NCI-H2171 (cell line): ENCODE measurements at regions not wholly inside any gene's neighbourhood (a gene's known extent, or its start where the extent isn't known, plus 50 kb on each side); places are given as distances from the start of the nearest gene placed in this dataset.

ENCODE experiments used
- DNase-seq: peaks from one replicate; lab custom pipeline; 2025; lab: John Stamatoyannopoulos, UW

DNA sequence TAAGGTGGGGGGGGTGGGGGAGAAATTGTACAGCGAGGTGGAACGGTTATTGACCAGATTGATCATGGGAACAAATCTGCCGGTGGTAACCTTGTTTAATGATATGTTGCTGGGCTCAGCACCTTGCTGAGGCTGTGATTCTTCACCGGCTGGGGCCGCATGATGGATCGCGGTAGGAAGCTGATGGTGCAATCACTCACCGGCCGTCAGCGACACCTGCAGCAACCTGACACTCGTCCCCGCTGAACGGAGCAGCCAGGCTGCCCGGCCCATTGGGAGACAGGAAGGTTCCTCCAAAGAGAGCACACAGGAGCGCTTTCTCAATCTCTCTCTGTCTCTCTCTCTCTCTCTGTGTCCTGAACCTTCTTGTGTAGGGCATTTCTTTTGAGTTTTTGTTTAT lies 128.5 kb upstream of the RRP15 start:
- peak; percentile 54 for DNase-seq

DNA sequence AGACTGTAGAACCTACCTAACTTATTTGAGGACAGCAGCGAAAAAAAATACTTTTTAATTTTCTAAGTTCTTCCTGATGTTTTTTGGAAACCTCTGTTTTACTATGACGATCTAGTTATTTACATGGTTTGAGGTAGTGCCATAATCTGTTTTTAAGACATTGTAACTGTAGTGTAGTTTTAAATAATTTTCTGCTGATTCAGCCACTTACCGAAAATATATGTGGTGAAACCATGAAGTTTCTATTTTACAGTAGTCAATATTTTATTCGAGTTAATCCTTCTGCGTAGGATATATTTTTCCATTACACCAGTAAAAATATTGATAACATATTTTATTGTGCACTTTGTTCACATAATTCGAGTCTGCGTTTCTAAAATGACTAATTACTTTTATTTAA lies 121.7 kb upstream of the RRP15 start:
- DNase-seq: no peak

DNA sequence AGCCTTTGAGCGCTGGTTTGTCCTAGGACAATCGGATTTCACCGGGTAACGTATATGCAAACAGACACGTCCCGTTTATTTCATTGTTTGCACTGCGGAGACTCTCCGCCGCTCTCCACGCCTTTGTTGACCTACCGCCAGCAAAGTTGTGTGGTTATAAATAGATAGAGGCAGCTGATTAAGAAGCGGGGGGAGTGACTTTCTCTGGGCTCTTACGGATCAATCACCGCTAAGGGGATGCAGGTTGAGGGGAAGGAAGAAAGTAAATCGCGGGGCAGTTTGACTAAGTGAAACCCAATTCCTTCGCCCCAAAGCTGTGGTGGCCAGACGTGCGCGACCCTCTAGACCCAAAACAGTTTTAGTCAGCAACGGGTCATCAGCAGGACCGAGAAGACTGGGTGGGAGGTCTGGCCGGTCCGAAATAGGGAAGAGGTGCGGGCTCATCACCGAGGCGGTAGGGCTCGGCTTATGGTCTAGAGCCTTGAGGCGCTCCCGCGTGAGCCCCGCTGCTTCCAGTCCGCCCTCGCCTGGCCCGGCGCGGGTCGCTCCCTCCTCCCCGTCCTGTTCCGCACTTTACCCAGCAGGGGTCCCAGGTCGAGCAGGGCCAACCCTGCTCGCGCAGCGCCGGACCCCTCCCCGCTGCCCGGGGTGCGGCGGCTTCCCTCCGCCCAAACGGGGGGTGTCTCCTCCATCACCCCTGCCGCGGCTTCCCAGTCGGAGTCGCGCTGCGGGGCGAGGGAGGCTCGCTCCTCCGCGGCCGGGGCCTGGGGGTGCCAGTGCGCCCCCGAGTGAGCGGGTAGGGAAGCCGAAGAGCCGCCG lies 120.8 kb upstream of the RRP15 start:
- DNase-seq: peak; percentile 78

DNA sequence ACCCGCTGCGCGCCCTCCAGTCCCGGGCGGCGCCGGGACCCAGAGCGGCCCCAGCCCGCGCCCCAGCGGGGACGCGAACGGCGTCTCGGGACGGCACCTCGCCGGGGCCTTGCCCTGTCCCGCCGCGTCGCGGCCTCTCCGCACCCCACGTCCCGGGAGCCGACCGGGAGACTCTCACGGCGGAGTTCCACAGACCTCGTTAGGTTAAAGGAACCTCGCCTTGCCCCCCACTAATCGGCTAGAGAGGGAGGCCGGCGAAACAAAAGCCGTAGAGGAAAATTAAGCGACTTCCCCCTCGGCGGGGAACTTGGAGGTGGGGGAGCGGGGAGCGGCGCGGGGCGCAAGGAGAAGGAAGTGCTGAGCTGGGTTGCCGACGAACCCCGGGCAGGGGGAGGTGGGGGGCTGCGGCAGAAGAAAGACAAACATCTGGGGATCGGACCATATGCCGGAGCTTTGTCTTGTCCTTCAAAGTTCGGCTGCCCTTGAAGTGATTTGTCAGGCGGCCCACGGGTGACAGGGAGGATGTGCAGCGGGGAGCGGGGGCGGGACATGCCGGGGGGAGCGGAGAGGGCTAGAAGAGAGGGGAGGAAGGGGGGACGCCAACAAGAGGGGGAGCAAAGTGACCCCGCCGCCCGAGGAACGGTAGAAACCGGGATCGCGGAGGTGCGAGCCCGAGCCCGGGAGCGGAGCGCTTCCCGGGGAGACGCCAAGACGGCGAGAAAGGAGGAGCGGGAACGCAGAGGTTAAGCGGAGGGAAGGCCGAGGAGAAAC lies 120.0 kb upstream of the RRP15 start:
- peak; percentile 66 for DNase-seq

DNA sequence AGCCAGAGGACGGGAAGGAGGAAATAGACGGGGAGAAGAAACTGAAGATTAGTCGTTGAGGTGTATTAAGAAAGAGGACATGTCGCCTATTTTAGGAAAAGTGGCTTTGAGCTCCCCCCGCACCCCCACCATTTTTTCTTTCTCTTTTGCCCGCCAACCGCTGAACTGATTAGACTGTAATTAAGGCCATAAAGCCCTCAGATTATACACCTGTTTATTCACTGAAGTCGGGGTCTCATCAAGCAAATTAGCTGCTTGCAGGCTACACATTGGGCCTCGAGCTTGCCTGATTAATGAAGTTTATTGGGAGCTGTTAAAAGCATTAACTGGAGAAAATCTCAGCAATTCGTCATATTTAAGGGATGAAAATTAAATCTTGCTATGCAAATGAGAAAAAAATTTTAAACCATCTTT lies 119.4 kb upstream of the RRP15 start:
- DNase-seq: no peak

DNA sequence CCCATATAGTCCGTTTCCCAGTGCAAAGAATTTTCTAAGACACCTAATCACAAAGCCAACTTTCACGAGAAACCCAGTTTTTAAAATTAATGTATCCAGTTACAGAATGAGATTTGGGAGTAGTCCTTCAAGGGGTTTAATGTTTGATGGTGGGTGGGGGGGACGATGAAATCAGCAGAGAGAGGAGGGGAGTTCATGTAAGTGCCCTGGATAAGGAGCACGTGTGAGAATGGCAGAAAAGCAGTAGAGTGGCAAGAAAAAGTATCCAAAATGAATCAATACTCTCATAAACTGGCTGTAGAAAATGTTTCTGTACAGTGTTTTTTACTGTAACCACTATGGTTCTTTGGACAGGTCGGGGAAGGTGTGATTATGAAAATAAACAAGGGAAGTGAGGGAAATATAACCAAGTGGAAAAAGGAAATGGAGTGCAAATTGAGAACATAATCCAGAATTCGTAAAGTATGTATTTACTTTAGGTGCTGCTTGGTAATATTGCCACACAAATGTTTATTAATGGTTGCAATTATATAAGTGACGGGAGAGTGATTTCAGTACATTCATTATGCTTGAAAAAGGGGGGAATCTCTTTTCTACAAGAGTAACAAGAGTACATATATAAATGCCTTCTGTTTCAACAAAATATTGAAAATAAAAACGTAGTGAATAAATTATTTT lies 118.7 kb upstream of the RRP15 start:
- DNase-seq: no peak

DNA sequence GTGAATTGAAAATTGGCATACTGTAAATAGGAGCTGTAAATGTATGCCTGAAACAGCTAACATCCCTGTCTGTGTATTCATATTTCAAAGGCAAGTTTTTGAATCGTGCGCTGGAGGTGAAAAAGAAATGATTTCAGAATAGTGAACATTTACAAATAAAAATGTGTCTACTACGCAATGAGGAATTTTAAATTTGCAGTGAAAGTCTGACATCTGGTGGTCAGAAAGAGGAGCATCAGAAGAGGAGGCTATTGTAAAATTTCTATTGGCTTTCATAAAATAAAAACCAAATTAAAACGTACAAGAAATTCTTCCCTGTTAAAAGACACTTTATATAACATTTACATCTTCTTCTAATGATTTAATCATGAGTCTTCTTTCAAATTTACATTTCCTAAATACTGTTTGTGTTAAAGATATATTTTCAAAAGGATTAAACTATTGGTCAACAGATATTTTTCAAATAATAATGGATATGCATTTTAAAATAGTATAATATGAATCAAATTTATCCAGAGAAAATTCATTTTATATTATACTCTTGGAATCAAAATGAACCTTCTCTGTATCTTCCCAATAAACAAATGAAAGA lies 113.7 kb upstream of the RRP15 start:
- peak; percentile 20 for DNase-seq

DNA sequence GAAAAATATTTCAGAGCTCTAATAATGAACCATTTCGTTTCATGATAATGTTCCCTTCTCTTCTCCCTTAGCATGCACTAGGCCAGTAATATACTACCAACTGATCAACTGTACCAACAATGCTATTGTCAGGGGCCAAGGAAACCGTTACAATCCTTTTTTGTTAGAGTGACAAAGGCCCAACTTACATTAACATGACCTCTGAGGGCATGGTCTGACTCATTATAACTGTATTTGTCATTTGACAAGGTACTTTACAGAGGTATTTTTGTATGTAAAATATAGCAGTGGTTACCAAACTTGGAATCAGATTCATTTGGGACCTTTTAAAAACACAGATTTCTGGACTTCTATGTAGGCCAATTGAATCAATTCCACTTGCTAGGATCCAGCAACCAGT lies 102.6 kb upstream of the RRP15 start:
- DNase-seq: no peak

DNA sequence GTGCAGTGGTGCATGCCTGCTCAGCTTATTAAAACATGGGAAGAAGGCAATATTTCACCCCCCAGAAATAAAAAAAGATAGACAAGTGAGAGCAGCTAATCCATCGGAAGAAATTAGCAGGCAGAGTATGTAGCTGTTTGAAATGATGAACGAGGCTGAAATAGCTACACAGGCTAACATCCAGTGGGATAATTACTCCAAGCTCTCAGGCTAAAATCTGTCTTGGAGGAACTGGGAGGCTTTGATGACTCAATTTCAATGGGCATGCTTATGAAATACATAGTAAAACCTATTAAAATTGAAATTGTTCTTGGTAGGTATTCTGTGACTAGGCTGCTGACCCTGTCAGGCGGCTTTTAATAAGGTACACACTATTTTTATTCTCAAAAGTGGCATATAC lies 84.1 kb upstream of the RRP15 start:
- no peak for DNase-seq

DNA sequence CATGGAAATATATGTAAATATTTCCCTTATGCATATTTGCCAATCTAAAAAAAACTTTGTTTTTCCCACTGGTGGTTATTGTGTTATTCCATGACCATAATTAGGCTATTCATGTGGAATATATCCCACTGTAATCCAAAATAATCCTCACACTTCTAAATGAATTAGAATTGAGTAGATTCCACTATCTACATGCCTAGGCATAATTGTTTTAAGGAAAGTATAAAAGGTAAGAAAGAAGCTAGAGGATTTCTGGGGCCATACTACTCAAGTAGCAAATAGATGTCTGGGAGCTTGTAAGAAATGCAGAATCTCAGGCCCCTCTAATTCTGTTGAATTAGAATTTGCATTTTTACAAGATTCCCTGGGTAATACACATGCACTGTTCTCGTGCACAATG lies 83.5 kb upstream of the RRP15 start:
- no peak for DNase-seq

DNA sequence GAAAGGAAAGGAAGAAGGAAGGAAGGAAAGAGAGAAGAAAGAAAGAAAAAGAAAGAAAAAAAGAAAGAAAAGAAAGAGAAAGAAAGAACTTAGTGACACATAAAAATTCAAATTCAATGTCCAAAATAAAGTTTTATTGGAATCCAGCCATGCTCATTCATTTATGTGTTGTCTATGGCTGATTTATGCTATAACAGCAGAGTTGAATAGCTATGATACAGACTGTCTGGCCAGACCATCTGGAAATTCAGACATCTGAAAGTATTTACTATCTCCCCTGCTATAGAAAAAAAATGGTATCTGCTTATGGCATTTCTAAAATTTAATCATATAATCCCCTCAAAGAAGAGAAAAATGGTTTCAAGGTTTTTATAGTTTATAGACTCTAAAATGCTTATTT lies 79.4 kb upstream of the RRP15 start:
- no peak for DNase-seq

DNA sequence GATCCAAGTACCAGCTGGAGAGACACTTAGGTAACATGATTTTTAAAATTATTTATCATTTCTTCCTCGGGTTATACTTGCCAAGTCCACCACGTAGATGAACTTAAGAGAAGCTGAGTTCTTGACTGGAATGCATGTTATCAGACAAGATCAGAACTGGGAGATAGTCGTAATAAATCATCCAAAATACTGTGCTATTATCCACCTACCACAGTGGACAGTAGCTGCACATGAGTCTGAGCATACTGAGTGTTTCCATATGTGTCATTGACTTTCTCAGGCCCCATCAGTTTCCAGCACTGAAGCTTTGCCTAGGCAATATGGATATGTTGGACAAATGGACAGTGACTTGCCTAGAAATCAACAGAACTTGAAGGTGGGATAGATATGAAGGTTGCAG lies 77.9 kb upstream of the RRP15 start:
- no peak for DNase-seq

DNA sequence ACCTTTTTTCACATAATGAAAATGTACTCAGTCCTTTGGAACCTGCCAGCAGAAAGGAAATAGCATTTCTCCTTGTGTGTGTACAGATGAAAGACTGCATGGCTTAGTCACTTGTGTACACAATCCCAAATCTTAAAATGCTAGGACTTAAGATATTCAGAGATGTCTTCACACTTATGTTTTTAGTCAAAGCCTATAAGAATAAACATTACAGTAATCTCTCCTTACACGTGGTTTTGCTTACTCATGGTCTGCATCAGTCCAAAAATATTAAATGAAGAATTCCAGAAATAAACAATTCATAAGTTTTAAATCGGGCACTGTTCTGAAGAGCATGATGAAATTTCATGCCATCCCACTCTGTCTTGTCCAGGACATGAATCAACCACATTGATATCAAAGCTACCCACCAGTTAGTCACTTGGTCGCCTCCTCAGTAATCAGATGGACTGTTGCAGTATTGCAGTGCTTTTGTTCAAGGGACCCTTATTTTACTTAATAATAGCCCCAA lies 75.7 kb upstream of the RRP15 start:
- no peak for DNase-seq

DNA sequence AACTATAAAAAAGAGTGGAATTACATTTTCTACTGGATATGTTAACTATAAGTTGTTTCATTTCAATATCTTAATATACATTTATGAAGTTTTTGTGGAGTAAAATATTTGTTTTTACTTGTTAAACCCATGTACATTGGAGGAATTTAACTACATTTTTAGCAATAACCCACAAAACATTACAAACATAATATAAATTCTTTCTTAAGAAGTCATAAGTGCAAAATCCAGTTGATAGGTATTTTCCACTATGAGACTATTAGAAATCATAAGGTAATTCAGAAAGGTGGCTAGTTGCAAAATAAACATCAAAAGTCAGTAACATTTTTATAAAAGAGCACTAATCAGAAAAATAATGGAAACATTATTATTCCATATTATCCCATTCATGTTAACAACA lies 73.9 kb upstream of the RRP15 start:
- DNase-seq: no peak

DNA sequence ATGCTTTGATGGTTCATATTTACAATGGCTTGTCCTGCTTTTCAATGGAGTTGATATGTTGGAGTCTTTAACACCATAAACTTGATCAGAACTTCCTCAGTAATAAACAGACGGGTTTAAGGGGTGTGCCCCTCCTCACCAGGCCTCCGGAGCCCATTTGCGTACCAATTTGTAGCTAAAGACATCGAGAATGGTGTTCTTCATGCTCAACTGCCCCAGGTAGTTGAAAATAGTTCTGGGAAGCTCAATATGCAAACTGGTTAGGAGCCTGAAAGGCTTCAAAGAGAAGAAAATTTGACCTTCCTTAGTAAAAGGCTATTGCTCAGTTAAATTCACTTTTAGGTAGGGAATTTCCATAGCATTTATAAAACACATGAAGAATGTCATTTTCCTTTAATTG lies 68.1 kb upstream of the RRP15 start:
- DNase-seq: no peak

DNA sequence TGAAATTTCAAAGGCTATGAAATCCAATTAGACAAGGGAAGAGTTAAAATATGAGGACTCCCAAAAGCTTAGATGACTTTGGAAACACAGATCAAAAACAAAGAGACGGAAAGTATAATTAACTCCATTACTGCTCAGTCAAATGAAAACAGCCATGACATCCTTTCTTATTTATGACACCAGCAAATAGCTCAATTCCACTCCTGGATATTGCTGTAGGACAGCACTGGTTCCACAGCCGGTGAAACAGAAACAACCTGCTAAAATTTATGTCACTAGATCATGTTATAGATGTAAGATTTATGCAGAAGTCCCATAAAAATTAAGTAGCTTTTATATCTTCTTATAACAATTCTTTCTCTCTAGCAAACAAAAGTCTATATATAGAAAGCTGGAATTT lies 65.6 kb upstream of the RRP15 start:
- DNase-seq: no peak

DNA sequence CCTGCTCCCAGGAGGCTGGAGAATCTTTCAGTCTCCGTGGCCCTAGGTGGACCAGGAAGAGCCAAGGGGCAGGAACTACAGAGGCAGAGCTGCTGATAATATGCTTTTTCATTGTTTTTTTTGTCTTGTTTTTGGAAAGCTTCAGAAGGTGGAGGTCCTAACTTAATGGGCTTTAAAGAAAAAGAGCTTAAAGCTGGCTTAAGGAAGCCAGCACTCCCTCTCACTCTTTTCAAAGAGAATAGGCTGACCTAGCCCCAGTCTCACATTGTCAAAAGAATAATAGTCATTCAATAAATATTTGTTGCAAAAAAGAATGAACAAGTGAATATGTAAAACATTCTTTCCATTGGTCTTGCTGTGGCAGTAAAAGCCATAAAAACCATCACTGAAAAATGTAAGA lies 61.0 kb upstream of the RRP15 start:
- no peak for DNase-seq

DNA sequence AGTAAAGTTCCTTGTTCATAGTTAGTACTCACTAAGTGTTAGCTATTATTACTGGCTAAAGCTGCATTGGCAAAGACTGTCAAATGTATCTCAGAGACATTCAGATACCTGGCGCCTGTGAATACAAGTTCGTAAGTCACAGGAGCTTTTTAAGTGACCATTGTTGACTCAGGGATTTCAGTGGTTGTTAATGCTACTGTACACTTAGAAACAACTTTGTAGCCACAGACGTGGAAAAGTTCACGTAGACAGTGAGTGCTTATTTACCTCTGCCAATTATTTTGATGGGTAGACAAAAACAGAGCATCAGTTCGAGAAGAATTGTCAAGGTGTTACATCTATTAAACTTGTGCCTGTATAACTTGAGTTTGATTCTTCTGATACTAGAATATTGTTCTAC lies 59.1 kb upstream of the RRP15 start:
- no peak for DNase-seq
